ENCODE measurements at regions not wholly inside any gene's neighbourhood (a gene's known extent, or its start where the extent isn't known, plus 50 kb on each side); places are given as distances from the start of the nearest gene placed in this dataset.

DNA sequence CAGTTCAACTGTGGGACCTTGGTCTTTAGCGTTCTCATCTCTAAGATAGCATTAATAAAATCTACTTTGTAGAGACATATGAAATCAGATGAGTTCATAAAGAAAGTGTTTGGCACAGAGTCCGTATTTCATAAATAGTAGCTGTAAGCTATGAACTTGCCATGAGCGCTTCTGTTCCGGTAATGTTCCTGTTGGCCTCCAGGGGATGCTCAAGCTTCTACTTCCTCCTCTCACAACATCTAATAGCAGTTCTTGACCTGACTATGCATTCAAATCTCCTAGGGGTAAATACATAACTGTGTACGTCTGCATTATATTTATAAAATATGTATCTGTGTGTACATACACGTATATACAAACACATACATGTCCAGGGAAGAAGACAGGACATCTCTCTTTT lies 288.2 kb upstream of the TMPO start:
- no peak for DNase-seq

DNA sequence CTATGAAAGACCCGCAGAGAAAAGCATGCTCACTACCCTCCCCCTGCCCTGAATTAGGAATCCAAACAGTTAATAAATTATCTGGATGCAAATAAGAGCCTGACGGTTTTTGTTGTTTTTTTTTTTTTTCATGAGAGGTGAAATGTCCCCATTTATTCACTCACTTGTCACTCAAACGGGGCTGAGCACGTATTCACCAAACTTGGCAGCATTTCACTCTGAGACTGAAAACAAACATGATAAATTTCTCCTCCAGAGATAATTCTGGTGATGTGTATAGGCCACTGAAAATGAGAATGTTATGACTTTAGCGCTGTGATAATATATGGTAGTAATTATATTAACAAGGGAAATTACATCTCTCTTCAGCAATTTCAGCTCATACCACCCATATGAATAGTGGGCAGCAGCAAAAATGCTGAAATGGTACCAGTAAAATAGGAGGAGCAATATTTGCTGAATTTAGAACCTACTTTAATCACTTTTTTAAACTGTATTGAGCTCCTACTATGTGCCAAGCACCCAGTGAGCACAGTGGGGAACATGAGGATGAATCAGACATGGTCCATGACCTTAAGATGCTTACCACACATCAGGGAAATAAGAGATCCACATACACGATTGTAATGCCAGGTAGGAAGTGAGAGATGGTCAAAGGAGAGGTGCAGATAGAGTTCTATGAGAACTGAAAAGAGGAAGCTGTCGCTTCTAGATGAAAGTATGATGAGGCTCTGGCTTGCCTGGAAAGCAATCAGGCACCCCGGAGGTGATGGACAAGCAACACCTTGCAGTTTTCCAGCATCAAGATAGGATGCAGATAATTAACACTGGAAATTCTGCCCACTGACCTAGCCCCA lies 286.5 kb upstream of the TMPO start:
- no peak for DNase-seq

- no peak for DNase-seq
Observed at GRCh38 chr12:98229540-98229924, 285.9 kb upstream of the TMPO start.

GRCh38 chr12:98232753-98233390 lies 282.5 kb upstream of the TMPO start:
- DNase-seq, result no peak

DNA sequence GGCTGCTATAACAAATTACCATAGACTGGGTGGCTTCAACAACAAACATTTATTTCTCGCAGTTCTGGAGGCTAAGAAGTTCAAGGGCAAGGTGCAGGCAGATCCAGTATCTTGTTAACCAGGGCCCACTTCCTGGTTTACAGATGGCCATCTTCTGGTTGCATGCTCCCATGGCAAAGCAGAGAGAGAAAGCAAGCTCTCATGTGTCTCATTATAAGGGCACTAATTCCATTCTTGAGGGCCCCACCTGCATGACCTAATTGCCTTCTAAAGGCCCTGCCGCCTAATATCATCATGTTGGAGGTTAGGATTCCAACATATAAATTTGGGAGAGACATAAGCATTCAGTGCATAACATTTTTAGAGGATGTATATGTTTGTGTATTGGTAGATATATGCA lies 280.1 kb upstream of the TMPO start:
- DNase-seq, result no peak

DNA sequence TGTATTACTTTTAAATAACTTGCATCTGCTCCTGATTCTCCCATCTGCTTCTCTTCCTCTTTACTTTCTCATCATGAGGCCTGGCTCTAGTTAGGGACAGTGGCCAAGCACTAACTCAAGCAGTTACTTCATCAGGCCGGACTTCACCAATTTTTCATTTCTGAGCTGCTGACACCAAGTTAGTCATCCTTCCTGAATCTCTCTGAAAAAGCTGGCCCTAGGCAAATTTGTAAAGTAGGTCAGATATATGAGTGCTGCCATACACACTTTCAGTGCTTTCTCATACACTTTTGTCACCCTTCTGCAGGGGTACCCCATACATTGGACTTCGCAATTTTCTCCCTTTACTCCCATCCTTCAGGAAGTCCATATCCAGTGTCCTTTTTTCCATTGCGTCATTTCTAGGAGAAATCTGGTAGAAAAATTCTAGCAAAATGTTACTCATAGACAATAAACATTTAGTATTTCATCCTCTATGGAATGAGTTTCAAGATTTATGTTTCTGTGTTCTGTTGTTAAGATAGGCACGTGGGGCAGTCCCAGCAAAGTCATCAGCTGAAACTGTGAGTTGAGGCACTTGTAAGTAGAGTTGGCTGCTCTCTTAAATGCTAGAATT lies 276.8 kb upstream of the TMPO start:
- no peak for DNase-seq

GRCh38 chr12:98243190-98243589 lies 272.2 kb upstream of the TMPO start:
- no peak for DNase-seq

- no peak for DNase-seq
Observed at GRCh38 chr12:98244136-98244535, 271.3 kb upstream of the TMPO start.

GRCh38 chr12:98253207-98254037 lies 262.0 kb upstream of the TMPO start:
- DNase-seq, result no peak

DNA sequence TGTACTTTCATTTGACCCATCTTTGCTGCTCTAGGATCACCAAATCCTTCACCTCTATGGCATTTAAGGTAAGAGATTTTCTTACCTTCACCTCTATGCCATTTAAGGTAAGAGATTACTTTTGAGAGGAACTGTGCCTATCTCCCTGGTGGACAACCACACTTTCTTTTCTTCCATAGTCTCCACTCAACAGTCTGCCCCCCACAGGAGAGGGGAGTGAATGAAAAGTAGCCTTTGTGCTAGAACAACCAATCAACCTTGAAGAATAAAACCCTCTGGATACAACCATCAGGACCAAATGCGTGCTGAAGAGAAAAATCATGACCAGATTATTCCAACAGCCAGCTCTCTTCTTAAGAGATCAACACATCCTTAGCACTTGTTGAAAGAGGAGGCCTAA lies 258.6 kb upstream of the TMPO start:
- no peak for DNase-seq

- DNase-seq, result no peak
Observed at GRCh38 chr12:98259693-98260092, 255.7 kb upstream of the TMPO start.

- no peak for DNase-seq
Observed at GRCh38 chr12:98260276-98260675, 255.1 kb upstream of the TMPO start.

DNA sequence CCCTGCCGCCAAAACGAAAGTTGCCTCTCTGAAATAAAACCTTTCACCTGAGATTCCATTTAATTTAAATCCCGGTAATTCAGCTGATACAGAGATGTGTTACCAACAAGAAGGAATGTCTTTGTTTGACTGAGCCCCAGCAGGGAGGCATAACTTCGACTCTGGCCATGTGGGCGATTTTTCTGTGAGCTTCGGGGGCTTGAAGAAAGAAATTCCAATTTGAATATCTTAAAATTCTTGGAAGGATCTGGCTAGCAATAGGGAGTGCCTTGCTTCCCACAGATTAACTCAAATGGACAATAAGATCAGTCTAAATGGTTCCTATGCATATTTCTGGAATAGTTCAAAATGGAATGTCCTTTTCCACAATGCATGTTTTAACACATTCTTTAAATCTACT lies 252.5 kb upstream of the TMPO start:
- DNase-seq, result no peak

DNA sequence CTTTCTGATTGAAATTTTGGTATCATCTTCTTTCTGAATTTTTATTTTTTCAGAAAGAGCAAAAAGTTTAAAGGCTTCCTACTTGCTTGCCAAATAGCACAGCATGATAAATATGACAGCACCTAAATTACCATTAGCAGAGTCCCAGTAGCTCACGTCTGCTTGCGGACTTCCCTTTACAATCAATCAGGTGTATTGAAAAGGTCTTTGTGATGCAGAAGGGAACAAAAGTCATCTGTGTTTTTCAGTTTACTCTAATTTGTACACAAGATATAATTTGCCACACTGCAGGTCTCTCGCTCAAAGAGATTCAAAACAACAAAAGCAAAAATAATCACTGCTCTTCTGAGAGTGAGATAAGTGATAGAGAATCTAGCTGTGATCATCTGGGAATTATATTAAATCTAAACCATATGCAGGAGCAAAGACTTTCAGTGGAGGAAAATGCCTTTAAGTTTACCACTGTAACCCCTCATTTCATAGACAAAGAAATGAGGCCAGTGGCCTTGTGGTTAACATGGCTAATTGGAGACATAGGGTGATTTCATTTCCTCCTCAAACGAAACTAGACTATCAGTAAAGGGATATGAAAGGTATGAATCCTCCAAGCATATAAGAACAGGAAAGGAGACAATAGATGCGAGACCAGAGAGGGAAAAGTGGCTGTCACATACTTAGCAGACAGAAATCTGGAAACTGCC lies 240.8 kb upstream of the TMPO start:
- DNase-seq, result no peak

- DNase-seq, result no peak
Observed at GRCh38 chr12:98275131-98275475, 240.3 kb upstream of the TMPO start.

GRCh38 chr12:98280152-98280551 lies 235.2 kb upstream of the TMPO start:
- no peak for DNase-seq

DNA sequence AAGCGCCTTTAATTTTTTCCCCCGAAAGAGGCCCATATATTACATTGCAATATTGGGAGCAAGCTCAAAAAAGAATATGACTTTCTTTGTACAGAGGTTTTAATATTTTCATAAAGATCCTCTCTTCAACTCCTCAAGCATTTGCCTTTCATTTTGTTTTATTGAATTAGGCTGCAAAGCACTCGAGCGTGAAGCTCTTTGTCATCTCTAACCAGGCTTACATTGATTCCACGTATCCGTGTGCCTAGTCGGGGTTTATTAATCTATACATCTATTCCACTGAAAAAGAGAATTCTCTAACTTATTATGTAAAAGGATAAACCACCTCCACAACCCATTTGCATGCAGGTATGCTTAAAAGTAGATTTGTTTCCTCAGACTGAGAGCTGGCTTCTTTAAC lies 234.8 kb upstream of the TMPO start:
- no peak for DNase-seq

DNA sequence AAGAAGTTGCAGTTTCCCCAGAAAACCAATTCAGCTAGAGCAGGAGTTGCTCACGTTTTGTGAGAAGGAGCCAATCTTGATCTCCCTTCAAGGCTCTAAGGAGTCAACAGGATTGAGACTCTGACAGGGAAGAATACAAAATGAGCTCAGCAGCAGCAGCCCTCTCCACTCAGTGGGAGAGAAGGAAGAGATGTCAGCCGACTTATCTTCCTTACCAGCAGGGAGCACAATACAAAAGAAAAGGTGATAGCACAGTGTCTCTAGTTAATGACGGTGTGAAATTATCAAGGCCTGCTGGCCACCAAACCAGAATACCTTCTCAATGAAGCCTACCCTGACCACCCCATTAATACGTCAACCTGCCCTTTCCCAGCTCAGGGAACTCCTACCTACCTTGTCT lies 223.6 kb upstream of the TMPO start:
- no peak for DNase-seq

GRCh38 chr12:98294051-98294805 lies 221.2 kb upstream of the TMPO start:
- DNase-seq, result no peak

DNA sequence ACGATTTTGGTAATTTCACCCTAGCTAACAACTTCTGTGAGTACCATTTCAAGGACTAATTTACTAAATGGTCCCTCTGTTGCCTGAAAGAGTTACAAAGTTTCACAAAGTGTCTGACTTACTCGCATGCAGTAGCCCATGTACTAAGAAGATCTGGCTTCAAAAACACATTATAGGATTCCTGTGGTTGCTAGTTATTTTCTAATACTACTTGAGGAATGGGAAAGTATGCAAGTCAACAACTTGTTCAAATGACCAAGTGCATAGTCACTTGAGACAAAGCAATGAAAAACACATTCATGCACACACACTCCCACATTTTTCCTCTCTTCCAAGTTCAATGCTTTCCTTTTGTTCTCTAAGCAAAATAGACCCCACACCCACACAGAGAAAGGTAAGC lies 219.7 kb upstream of the TMPO start:
- DNase-seq, result no peak

- no peak for DNase-seq
Observed at GRCh38 chr12:98296462-98297079, 218.8 kb upstream of the TMPO start.

GRCh38 chr12:98297538-98297937 lies 217.9 kb upstream of the TMPO start:
- DNase-seq, result no peak

Data from activated T-cell treated with anti-CD3 and anti-CD28 coated beads for 4 hours (primary cell).